ENCODE measurements at regions not wholly inside any gene's neighbourhood (a gene's known extent, or its start where the extent isn't known, plus 50 kb on each side); places are given as distances from the start of the nearest gene placed in this dataset.
"Not testable (repeated sequence)": the region's sequence is repeated elsewhere in the genome, so short reads cannot be mapped to it uniquely, and the experiment has no call there.

GRCh38 chr12:116666305-116666673 lies 71.6 kb downstream of the SPRING1 start:
- Mint-ChIP-seq H3K36me3 (ENCODE audit: low read depth) (no peaks in the 10 kb centered on the region), H3K27me3 (ENCODE audit: low read depth) (peaks cover 16% of the 10 kb centered on the region), H3K9me3 (peaks cover under 1% of the 10 kb centered on the region), H3K4me1 (peaks cover 39% of the 10 kb centered on the region), H3K27ac (no peak overlapping the region), H3K4me3 (no peak overlapping the region)
- no peak for TF ChIP-seq CTCF (IDR thresholded peaks at IDR 0.05; ENCODE audit: unreplicated experiment in 3 of 3)

- H3K36me3 Mint-ChIP-seq (ENCODE audit: low read depth), result no peaks in the 10 kb centered on the region
- H3K4me3 Mint-ChIP-seq, result no peak overlapping the region
- no peak for TF ChIP-seq CTCF (IDR thresholded peaks at IDR 0.05; ENCODE audit: unreplicated experiment in 3 of 3)
- H3K27me3 Mint-ChIP-seq (ENCODE audit: low read depth), result peaks cover 17% of the 10 kb centered on the region
- H3K9me3 Mint-ChIP-seq, result no peaks in the 10 kb centered on the region
- H3K4me1 Mint-ChIP-seq, result peaks cover 40% of the 10 kb centered on the region
- H3K27ac Mint-ChIP-seq, result peak overlapping the region in 1 of 3 experiments; percentile 45
These were observed 72.1 kb downstream of the SPRING1 start for GRCh38 chr12:116665666-116666304.

GRCh38 chr12:116664085-116664484 lies 73.8 kb downstream of the SPRING1 start:
- Mint-ChIP-seq H3K36me3 (ENCODE audit: low read depth) (no peaks in the 10 kb centered on the region), H3K4me1 (peaks cover 47% of the 10 kb centered on the region), H3K27me3 (ENCODE audit: low read depth) (peaks cover 24% of the 10 kb centered on the region), H3K27ac (peak overlapping the region in 1 of 3 experiments; percentile 50), H3K9me3 (no peaks in the 10 kb centered on the region), H3K4me3 (no peak overlapping the region)
- no peak for TF ChIP-seq CTCF (IDR thresholded peaks at IDR 0.05; ENCODE audit: unreplicated experiment in 3 of 3)

GRCh38 chr12:116662612-116663144 lies 75.2 kb downstream of the SPRING1 start:
- no peak for TF ChIP-seq CTCF (IDR thresholded peaks at IDR 0.05; ENCODE audit: unreplicated experiment in 3 of 3)

GRCh38 chr12:116661341-116661740 lies 76.5 kb downstream of the SPRING1 start:
- Mint-ChIP-seq H3K27me3 (ENCODE audit: low read depth) (peaks cover 28% of the 10 kb centered on the region), H3K9me3 (peaks cover 2% of the 10 kb centered on the region), H3K4me1 (peaks cover 71% of the 10 kb centered on the region), H3K27ac (peak overlapping the region in 1 of 3 experiments; percentile 16), H3K4me3 (no peak overlapping the region), H3K36me3 (ENCODE audit: low read depth) (no peaks in the 10 kb centered on the region)
- no peak for TF ChIP-seq CTCF (IDR thresholded peaks at IDR 0.05; ENCODE audit: unreplicated experiment in 3 of 3)

More at GRCh38 chr12:116662612-116663144, 75.2 kb downstream of the SPRING1 start:
- Mint-ChIP-seq H3K36me3 (ENCODE audit: low read depth) (no peaks in the 10 kb centered on the region), H3K27me3 (ENCODE audit: low read depth) (peaks cover 28% of the 10 kb centered on the region), H3K9me3 (peaks cover 2% of the 10 kb centered on the region), H3K4me1 (peaks cover 60% of the 10 kb centered on the region), H3K4me3 (peak overlapping the region; percentile 9 to 49 (median 25)), H3K27ac (peak overlapping the region in 2 of 3 experiments; percentile 73 to 77)

GRCh38 chr12:116660740-116661139 lies 77.1 kb downstream of the SPRING1 start:
- H3K27ac Mint-ChIP-seq; H3K9me3 Mint-ChIP-seq; H3K36me3 Mint-ChIP-seq (ENCODE audit: low read depth); H3K4me3 Mint-ChIP-seq: not testable (repeated sequence)
- H3K27me3 Mint-ChIP-seq (ENCODE audit: low read depth), result peaks cover 25% of the 10 kb centered on the region
- H3K4me1 Mint-ChIP-seq, result peaks cover 70% of the 10 kb centered on the region
